T-helper 17 cell (primary cell): ENCODE measurements at regions not wholly inside any gene's neighbourhood (a gene's known extent, or its start where the extent isn't known, plus 50 kb on each side); places are given as distances from the start of the nearest gene placed in this dataset.

ENCODE experiments used
- ATAC-seq: fragments of 150-1000 bp; cut with Tn5 transposase; 2 replicates; pipeline ENCODE4 v1.10.0; 2021; ENCODE audit warnings: mild to moderate bottlenecking, moderate library complexity
- DNase-seq, 3 donors: peaks; one replicate each; pipeline versions ENCODE4 v3.0.0 to v3.0.0-alpha.2; 2020 to 2021
- H3K9me3 ChIP-seq: one replicate; pipeline ENCODE4 v1.7.0; 2013; ENCODE audit warnings: low read length, mild to moderate bottlenecking; ENCODE audit not compliant: control insufficient read depth, poor library complexity, severe bottlenecking
- H3K27ac Mint-ChIP-seq: one replicate; pipeline ENCODE4 v1.8.0; 2022; ENCODE audit warnings: mild to moderate bottlenecking, moderate library complexity, mixed read lengths
- H3K27me3 Mint-ChIP-seq: one replicate; pipeline ENCODE4 v1.8.0; 2022; ENCODE audit warnings: mixed read lengths
- H3K36me3 Mint-ChIP-seq: one replicate; pipeline ENCODE4 v1.8.0; 2022; ENCODE audit warnings: low read depth, mixed read lengths
- H3K4me1 Mint-ChIP-seq: one replicate; pipeline ENCODE4 v1.8.0; 2022; ENCODE audit warnings: mild to moderate bottlenecking, mixed read lengths
- H3K4me3 Mint-ChIP-seq: one replicate; pipeline ENCODE4 v1.8.0; 2022; ENCODE audit warnings: mild to moderate bottlenecking, moderate library complexity, mixed read lengths

DNA sequence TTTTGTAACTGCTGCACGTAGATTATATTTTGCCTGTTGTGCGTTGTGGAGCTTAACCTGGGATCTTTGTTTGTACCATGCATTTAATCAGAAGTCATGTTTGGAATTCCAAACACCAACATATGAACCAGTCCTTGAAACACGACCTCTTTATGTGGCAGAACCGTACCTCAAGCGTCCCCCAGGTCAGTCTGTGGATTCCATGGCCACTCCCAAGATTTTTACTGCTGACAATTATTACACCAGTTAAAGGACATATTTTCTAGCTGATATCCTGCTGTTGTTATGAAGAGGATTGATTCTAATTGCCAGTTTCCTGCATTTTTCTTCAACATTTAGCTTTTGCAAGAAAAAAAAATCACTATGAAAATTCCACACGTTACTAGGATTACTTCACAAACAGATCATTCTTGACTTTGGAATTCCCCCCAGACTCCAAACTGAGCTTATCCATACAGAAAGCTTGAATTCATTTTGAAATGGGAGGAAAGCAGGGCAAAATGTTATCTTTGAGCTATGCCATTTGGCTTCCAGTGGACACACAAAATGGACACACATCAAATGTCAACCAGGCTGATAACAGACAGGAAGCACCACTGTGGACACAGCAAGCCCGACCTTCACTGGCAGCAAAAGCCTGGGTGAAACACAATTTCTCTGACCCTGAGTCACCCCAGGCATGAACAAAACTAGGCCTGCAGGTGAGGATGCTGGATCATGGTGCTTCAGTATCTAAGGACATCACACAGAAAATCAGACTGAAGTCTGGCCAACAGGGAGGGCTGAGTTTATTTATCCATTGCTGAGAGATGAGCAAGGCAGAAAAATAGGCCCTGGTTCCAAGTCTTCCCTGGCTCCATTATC, 542.9 kb upstream of the JAG1 start:
- ATAC-seq (no peak), DNase-seq (no peak)
- H3K27ac Mint-ChIP-seq = no peak overlapping the region
- no peaks in the 10 kb centered on the region for H3K36me3 Mint-ChIP-seq
- H3K4me3 Mint-ChIP-seq = no peak overlapping the region
- H3K9me3 ChIP-seq = no peaks in the 10 kb centered on the region
- H3K27me3 Mint-ChIP-seq = peaks cover 1% of the 10 kb centered on the region
- no peaks in the 10 kb centered on the region for H3K4me1 Mint-ChIP-seq

GRCh38 chr20:11217326-11218172, 543.8 kb upstream of the JAG1 start:
- H3K36me3 Mint-ChIP-seq = no peaks in the 10 kb centered on the region
- H3K27me3 Mint-ChIP-seq = no peaks in the 10 kb centered on the region
- H3K4me1 Mint-ChIP-seq = no peaks in the 10 kb centered on the region
- H3K27ac Mint-ChIP-seq = no peak overlapping the region
- no peaks in the 10 kb centered on the region for H3K9me3 ChIP-seq
- no peak overlapping the region for H3K4me3 Mint-ChIP-seq
- DNase-seq (no peak), ATAC-seq (no peak)

DNA sequence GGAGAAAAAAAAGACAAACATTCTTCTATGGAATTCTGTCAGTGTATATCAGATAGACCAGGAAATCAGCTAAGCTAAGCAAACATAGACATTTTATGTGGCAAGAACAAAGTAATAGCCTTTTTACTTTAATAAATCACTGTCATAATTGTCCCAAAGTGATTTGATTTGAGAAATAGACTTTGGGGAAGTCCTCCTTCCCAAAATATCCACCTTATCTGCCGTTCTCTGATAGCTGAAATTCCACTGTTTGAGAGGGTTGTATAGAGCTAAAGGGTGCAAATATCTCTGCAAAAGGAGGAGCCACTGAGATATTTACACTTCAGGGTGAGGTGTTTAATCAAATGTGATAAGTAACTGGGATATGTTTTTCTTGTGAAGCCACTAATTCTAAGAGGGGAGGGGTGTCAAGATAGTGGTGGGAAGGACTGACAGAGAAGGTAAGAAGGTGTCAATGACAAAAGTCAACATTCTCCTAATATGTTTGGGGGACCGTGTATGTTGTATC, 544.4 kb upstream of the JAG1 start:
- Mint-ChIP-seq H3K27me3 (no peaks in the 10 kb centered on the region), H3K4me1 (no peaks in the 10 kb centered on the region), H3K36me3 (no peaks in the 10 kb centered on the region), H3K27ac (no peak overlapping the region), H3K4me3 (no peak overlapping the region)
- no peaks in the 10 kb centered on the region for H3K9me3 ChIP-seq
- no peak for ATAC-seq
- no peak for DNase-seq

DNA sequence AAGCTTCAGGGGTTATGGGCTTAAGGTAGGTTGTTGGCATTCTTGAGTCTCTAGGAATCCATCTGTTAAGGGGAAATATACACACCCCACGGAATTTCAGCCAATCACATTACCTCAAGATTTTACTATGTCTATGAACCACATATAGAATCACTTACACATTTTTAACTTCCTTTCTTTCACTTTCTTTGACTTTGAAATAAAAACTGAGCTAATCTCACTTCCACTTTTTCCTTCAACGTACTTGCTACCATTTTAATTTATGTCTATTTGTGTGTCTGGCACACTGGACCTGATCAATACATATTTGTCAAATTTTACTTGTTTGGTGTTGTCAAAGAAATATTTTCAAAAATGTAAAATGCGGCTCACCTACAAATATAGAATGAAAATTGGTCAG, 545.4 kb upstream of the JAG1 start:
- ATAC-seq (no peak), DNase-seq (no peak)
- H3K27me3 Mint-ChIP-seq = no peaks in the 10 kb centered on the region
- no peak overlapping the region for H3K4me3 Mint-ChIP-seq
- H3K9me3 ChIP-seq = no peaks in the 10 kb centered on the region
- H3K4me1 Mint-ChIP-seq = no peaks in the 10 kb centered on the region
- no peaks in the 10 kb centered on the region for H3K36me3 Mint-ChIP-seq
- no peak overlapping the region for H3K27ac Mint-ChIP-seq

DNA sequence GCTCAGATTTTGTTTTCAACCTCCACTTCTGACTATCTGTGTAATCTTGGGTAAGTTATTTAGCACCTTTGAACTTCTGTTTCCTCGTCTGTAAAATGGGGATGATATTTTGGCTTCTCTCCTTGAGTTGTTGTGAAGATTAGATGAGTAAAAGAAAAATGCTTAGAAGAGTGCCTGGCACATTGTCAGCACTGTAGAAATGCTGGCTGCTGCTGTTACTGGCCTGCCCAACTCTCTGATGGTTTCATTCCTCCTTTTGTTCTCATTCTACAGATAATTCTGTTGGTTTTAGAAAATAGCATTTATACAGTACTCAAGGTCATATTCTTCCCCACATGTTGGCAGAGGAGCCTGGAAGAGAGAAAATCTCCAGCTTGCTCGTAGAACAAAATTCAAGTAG, 547.2 kb upstream of the JAG1 start:
- Mint-ChIP-seq H3K27ac (no peak overlapping the region), H3K4me3 (no peak overlapping the region), H3K36me3 (no peaks in the 10 kb centered on the region), H3K4me1 (no peaks in the 10 kb centered on the region), H3K27me3 (no peaks in the 10 kb centered on the region)
- no peak for DNase-seq
- H3K9me3 ChIP-seq = no peaks in the 10 kb centered on the region
- ATAC-seq = no peak

DNA sequence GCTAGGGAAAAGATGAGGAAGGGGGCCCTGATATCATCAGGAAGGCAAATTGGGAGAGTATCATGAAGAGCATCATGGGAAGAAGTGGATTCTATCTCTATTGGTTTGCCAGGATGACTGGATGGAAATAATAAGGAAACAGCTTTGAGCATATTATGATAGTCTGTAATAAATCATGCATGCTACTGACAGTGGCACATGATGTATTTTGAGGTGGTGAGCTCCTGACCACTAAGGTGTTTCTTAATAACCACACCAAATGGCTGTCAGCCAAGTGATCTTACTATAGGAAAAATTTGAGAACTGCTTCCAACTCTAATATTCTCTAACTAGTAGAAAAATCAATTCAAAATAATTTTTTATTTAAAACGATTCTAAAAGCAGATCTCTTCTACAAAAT, 548.4 kb upstream of the JAG1 start:
- H3K9me3 ChIP-seq = no peaks in the 10 kb centered on the region
- H3K36me3 Mint-ChIP-seq = no peaks in the 10 kb centered on the region
- H3K27ac Mint-ChIP-seq = no peak overlapping the region
- ATAC-seq = no peak
- no peak for DNase-seq
- no peaks in the 10 kb centered on the region for H3K4me1 Mint-ChIP-seq
- H3K27me3 Mint-ChIP-seq = no peaks in the 10 kb centered on the region
- no peak overlapping the region for H3K4me3 Mint-ChIP-seq

GRCh38 chr20:11227602-11228001, 553.8 kb upstream of the JAG1 start:
- H3K9me3 ChIP-seq = no peaks in the 10 kb centered on the region
- Mint-ChIP-seq H3K27ac (no peak overlapping the region), H3K4me3 (no peak overlapping the region), H3K27me3 (no peaks in the 10 kb centered on the region), H3K4me1 (no peaks in the 10 kb centered on the region), H3K36me3 (no peaks in the 10 kb centered on the region)
- DNase-seq (no peak), ATAC-seq (no peak)

DNA sequence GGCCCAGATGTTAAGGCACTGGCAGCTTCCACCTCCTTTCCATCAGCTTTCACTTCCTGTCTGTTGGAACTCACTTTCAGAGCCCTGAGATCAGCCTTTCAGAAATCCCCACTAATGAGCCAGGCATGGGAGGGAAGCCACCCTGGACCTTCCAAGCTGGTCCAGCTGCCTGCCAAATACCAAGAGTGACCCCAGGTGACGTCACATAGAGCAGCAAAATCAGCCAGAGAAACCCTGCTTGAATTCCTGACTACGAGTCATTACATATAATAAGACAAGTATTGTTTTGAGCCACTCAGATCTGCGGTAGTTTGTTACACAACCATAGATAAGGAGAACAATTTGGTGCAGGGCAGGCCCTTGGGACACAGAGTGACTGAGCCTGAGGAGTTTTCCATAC, 556.0 kb upstream of the JAG1 start:
- Mint-ChIP-seq H3K36me3 (no peaks in the 10 kb centered on the region), H3K4me3 (no peak overlapping the region), H3K4me1 (no peaks in the 10 kb centered on the region), H3K27me3 (no peaks in the 10 kb centered on the region), H3K27ac (no peak overlapping the region)
- ATAC-seq (no peak), DNase-seq (no peak)
- no peaks in the 10 kb centered on the region for H3K9me3 ChIP-seq

GRCh38 chr20:11230999-11231398, 557.2 kb upstream of the JAG1 start:
- Mint-ChIP-seq H3K27ac (no peak overlapping the region), H3K4me1 (no peaks in the 10 kb centered on the region), H3K36me3 (no peaks in the 10 kb centered on the region), H3K27me3 (no peaks in the 10 kb centered on the region), H3K4me3 (no peak overlapping the region)
- ATAC-seq (no peak), DNase-seq (no peak)
- no peaks in the 10 kb centered on the region for H3K9me3 ChIP-seq

DNA sequence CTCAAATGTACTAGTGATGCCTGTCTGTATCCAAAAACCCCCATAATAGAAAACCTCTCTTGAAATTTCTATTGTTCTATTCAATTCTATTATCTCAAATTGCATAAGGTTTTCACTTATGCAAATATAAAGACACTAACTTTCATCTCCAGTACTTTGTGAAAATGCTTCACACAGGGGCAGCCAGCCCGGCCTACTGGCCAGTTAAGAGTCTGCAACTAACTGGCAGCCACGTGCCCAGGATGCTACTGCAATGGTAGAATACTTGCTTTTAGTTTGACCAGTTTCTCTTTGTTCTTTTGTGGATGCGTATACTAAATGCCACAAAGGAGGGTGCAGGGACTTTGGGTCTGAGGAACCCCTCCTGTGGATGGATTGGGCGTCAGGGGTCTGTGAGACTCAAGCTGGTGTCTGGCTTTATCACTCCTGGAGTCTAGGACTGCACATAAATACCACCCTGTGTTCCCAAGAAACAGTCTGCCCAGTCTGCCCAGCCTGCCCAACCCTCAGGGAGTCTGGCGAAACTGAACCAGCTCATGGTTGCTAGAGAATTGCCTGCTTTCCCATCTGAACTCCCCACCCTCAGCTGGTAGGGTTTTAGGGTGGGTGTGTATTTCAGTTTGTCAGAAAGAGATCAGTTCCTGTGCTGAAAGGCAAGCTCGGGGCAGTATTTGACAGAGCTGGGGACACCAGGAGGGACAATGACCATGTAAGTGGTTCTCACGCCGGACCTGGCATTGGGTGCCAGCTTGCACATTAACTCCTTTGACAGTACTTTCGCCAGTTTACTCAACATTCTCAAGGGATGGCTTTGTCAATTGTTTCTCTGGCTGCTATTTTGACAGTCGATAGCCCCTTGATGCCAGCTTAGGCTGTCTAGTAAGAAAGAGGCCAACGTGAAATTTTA, 558.2 kb upstream of the JAG1 start:
- Mint-ChIP-seq H3K4me1 (no peaks in the 10 kb centered on the region), H3K4me3 (no peak overlapping the region), H3K27ac (no peak overlapping the region), H3K36me3 (no peaks in the 10 kb centered on the region), H3K27me3 (no peaks in the 10 kb centered on the region)
- ATAC-seq (no peak), DNase-seq (no peak)
- no peaks in the 10 kb centered on the region for H3K9me3 ChIP-seq

GRCh38 chr20:11232896-11233295, 559.1 kb upstream of the JAG1 start:
- H3K4me3 Mint-ChIP-seq = no peak overlapping the region

DNA sequence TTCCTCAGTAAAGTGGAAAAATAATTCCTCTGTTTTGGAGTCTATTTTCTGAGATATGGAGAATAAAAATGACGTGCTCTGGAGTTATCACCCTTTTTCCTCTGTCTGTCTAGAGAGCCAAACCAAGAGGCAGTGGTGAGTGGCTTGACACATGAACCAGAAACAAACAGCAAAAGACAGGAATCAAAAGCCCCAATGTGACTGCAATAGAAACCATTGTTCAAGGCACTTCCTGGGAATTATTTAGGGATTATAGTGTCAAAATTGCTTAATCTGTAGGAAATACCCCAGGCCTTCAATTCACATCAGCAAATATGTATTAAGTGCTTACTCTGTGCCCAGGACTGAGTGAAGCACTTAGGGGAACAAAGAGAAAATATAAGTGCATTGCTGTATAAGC, 560.4 kb upstream of the JAG1 start:
- ATAC-seq = no peak
- no peak overlapping the region for H3K4me3 Mint-ChIP-seq
- no peaks in the 10 kb centered on the region for H3K27me3 Mint-ChIP-seq
- H3K4me1 Mint-ChIP-seq = no peaks in the 10 kb centered on the region
- DNase-seq = no peak
- H3K9me3 ChIP-seq = no peaks in the 10 kb centered on the region
- H3K36me3 Mint-ChIP-seq = no peaks in the 10 kb centered on the region
- no peak overlapping the region for H3K27ac Mint-ChIP-seq

More at GRCh38 chr20:11232896-11233295, 559.1 kb upstream of the JAG1 start:
- no peak for ATAC-seq
- no peak for DNase-seq
- no peaks in the 10 kb centered on the region for H3K9me3 ChIP-seq
- no peak overlapping the region for H3K27ac Mint-ChIP-seq
- H3K27me3 Mint-ChIP-seq = no peaks in the 10 kb centered on the region
- no peaks in the 10 kb centered on the region for H3K36me3 Mint-ChIP-seq
- no peaks in the 10 kb centered on the region for H3K4me1 Mint-ChIP-seq

- Mint-ChIP-seq H3K27me3 (no peaks in the 10 kb centered on the region), H3K4me3 (no peak overlapping the region), H3K27ac (no peak overlapping the region), H3K36me3 (no peaks in the 10 kb centered on the region), H3K4me1 (no peaks in the 10 kb centered on the region)
- H3K9me3 ChIP-seq = no peaks in the 10 kb centered on the region
- ATAC-seq (no peak), DNase-seq (no peak)
Measured at GRCh38 chr20:11234608-11235007, 560.8 kb upstream of the JAG1 start.
